HG03575 (cell line): ENCODE measurements at regions not wholly inside any gene's neighbourhood (a gene's known extent, or its start where the extent isn't known, plus 50 kb on each side); places are given as distances from the start of the nearest gene placed in this dataset.
"Not testable (repeated sequence)": the region's sequence is repeated elsewhere in the genome, so short reads cannot be mapped to it uniquely, and the experiment has no call there.

Experiments
- ATAC-seq: cut with Tn5 transposase; IDR thresholded peaks from one replicate; pipeline ENCODE4 v1.9.1; 2021; ENCODE audit not compliant: unreplicated experiment, insufficient number of reproducible peaks, low FRiP score; ENCODE audit errors: extremely low read depth

DNA sequence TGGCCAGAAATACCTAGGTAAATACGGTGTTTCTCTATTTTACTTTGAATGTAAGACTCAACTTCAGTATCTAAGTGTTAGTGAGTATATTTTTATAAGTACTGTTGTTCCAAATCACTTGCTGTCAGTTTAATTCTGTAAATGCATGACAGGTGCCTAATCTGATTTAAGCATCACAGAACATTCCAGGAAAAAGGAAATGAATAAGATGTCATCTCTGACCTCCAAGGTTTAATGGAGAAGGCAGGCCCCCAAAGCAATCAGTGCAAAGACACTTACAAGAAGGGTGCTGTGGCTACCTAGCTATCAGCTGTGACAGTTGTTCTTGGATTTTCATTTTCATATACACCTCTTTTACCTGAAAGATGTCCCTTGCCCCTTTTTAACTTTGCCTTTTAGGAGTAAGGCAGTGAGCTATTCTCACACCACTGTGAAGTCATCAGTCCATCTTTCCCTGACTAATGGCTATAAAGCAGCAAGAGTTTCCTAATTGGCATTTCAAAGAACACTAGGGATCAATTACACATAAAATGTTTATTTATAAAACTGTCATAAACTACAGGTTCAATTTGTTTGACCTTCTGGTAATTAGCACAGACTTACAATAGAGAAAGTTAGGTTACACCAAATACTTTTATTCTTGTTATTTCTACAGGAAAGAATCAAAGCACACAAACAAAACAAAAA lies 427.6 kb downstream of the SPRY2 start:
- no peak for ATAC-seq

DNA sequence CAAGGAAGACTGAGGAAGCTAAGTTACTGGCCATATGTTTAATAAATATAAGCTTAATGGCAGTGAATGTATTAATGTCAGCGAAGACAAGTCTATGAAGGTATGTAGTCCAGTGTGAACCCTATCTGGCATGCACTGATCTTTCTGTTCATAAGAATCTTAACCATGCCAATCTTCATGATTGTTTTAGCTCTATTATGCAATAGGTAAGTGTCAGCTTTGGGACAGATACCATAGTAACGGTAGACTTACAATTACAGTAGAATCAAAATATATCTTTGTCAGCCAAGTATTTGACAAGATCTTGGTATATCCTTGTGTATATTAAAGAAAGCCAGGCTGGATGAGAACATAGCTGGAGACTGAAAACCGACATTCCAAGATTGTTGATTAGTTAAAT lies 428.5 kb downstream of the SPRY2 start:
- ATAC-seq, result no peak

DNA sequence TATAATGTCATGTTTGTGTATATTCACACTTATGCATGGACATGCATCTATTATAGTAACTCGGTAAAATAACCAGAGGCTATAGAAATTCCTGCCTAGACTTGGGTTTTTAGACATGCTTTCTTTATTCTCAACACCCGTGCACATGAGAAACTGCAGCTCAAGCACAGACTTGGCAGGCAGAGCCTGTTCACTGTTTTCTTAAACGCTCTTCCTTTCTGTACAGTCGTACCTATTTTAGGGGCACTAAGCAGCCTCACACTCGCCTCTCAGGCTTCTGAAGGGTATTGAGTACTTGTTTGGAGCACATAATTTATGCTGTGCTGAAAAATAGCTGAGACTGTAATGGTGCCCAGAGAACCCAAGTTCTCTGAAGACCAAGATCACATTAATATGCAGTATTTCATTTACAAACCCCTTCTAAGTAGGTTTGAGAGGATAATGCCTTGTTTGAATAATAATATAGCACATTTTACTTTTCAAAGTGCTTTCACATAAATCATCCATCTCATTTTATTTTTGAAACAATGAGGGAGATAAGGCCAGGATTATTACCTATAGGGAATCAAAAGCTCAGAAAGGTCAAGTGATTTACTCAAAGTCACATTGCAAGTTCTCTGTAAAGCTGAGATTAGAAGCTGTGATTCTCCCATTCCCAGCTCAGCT lies 429.9 kb downstream of the SPRY2 start:
- no peak for ATAC-seq

GRCh38 chr13:79909644-79910043 lies 428.7 kb downstream of the NDFIP2 start:
- ATAC-seq, result no peak

DNA sequence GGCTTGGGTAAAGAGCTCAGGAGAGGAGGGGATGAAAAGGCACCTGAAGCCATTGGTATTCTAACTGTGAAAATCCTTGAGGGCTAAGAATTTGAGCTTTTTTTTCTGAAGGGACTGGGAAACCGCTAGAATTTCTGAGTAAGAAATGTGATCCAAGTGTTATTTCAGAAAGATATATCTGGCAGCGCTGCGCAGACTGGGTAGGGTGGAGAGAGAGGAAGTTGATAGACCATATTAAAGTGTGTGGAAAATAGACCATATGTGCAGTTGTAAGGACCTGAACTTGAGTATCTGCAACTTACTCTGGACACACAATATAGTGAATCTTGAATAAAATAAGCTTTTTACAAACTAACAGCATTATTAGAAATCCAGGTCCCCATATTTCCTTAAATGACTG lies 427.4 kb downstream of the NDFIP2 start:
- no peak for ATAC-seq

- no peak for ATAC-seq
Measured at GRCh38 chr13:79907527-79907926, 426.6 kb downstream of the NDFIP2 start.

GRCh38 chr13:79906345-79906744 lies 425.4 kb downstream of the NDFIP2 start:
- no peak for ATAC-seq

DNA sequence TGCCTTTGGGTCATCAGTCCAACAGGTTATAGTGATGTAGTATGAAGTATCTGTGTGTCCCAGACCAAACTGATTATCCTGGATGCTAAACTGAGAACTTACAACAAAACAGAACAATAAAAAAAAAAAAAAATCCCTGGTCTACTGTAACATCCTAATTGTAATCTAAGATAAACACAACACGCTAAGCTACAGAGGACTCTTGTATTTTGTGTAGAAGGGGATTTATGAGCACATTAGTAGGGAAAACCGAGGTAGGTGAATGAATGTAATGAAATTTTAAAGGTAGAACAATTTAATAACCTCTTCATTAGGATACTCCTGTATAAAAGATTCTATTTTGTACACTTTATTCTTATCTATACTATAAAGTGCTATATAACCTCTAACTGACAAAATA lies 424.1 kb downstream of the NDFIP2 start:
- ATAC-seq, result no peak

- no peak for ATAC-seq
Measured at GRCh38 chr13:79904581-79904980, 423.6 kb downstream of the NDFIP2 start.

- no peak for ATAC-seq
Measured at GRCh38 chr13:79901336-79901735, 420.4 kb downstream of the NDFIP2 start.

DNA sequence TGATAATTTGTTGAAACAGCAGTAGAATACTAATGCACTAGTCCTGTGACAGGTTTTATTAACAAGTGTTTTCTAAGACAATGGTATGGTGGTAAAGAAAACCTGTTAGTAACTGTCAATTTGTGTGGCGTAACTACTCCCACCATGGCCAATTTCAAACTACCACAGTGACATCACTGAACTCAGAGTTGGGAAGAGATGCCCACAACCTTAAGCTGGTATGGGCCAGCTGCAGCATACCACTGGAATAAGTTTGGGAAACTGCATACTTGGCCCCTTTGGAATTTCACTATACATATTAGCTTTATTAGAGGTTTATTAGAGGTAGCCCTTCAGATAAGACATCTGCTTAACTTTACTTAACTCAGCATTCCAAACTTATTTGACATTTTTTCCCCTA lies 419.4 kb downstream of the NDFIP2 start:
- ATAC-seq, result no peak

DNA sequence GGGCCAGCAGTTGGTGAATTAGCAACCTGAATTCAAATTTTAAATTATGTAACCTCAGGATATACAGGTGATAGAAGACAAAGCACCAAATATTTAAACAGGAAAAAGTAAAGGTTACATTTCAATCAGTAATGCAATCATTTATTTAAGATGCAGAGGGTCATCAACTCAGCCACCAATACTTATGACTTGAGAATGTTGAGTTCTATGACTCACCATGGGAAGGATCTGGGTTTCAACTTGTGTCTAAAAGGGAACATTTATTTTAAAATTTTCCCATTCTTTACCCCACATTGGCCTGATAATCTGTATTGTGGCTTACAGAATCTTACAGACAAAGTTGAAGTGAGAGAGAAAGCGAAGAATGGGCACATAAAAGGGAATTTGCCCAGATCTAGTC lies 418.0 kb downstream of the NDFIP2 start:
- ATAC-seq, result no peak

- ATAC-seq, result no peak
Measured at GRCh38 chr13:79898202-79898826, 417.4 kb downstream of the NDFIP2 start.

- ATAC-seq, result no peak
Measured at GRCh38 chr13:79896851-79897250, 415.9 kb downstream of the NDFIP2 start.

DNA sequence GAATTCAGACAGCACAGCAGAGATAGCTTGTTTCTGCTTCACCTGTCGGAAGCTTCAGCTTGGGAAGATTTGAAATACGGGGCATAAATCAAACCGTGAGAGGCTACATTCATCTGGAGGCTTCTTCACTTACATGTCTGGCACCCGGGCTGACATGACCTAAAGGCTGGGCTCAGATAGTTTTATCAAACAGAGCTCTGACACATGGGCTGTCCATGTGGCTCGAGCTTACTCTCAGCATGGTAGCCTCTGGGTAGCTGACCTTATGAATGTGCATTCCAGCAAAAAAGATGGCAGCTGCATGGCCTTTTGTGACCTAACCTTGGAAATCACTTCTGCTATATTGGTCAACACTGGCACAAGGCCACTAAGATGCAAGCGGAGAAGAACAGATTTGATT lies 414.5 kb downstream of the NDFIP2 start:
- ATAC-seq, result no peak

DNA sequence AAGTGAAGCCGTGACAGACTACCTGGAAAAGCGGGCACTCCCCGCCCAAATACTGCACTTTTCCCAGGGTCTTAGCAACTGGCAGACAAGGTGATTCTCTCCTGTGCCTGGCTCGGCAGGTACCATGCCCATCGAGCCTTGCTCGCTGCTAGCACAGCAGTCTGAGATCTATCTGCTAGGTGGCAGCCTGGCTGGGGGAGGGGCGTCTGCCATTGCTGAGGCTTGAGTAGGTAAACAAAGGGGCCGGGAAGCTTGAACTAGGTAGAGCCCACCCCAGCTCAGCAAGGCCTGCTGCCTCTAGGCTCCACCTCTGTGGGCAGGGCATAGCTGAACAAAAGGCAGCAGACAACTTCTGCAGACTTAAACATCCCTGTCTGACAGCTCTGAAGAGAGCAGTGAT lies 406.3 kb downstream of the NDFIP2 start:
- ATAC-seq, result not testable (repeated sequence)

DNA sequence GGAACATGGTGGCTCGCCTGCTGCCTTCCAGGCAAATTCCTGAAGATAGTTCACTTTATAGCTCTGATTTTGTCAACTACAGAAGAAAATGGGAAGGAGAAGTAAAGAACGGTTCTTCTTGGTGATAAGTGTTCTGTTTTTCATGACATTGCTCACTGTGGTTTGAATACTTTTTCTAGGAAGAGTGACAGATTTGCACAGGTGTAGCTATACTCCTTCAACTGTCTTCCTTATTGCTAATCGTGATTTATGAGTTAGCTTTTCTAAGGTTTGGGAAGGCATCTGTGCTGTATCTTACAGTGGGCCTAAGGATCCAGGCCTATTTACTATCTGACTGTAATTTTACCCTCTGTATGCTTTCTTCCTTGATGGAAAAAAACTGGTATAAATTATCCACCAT lies 405.6 kb downstream of the NDFIP2 start:
- ATAC-seq, result no peak

DNA sequence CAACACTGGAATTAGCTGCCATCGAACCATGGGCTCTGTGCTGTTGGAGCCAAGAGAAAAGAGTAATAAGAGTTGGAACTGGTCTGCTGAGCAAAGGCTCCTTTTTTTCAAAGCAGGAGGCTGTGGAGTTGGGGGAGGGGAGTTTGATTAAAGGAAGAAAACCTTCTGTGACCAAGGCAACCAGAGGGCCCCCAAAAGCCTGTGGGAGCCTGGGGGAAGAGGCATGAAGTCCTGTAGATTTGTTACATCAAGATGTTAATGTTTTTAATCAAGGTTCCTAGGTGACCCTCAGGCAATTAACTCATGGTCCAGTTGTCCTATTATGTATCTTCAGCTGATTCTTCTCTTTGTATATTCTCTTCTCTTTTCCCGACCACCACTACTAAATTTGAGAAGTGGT lies 403.9 kb downstream of the NDFIP2 start:
- ATAC-seq, result no peak

GRCh38 chr13:79883216-79883615 lies 402.3 kb downstream of the NDFIP2 start:
- ATAC-seq, result no peak

DNA sequence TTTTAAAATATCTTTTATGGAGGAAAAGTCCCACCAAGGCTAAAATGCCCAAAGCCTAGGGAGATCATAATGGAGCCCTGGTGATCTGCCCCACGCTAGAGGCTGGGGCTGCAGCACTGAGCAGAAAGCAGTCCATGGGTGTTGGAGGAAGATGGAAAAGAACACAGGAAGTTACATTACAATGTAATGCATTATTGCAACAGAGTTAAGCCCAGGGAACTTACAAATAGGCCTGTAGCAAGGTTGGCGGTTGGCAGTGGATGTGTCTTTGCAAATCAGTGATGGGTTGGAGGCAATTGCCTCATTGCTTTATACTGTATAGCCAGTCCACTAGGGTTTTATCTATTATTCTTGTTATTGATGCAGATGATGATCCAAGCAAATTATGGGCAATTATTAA lies 399.9 kb downstream of the NDFIP2 start:
- no peak for ATAC-seq
